Nephron (organoid): ENCODE measurements at regions not wholly inside any gene's neighbourhood (a gene's known extent, or its start where the extent isn't known, plus 50 kb on each side); places are given as distances from the start of the nearest gene placed in this dataset.
"Not testable (repeated sequence)": the region's sequence is repeated elsewhere in the genome, so short reads cannot be mapped to it uniquely, and the experiment has no call there.

ENCODE experiments used
- H3K27ac Mint-ChIP-seq, 3 experiments: 2 replicates each; pipeline ENCODE4 v1.8.0; 2020; ENCODE audit warnings: mixed read lengths in 3 of 3, mild to moderate bottlenecking in 2 of 3, moderate library complexity in 1 of 3
- H3K27me3 Mint-ChIP-seq: 2 replicates; pipeline ENCODE4 v1.8.0; 2021; ENCODE audit warnings: low read depth, mild to moderate bottlenecking, moderate library complexity, mixed read lengths
- H3K36me3 Mint-ChIP-seq: 2 replicates; pipeline ENCODE4 v1.8.0; 2020; ENCODE audit warnings: low read depth, mixed read lengths
- H3K4me1 Mint-ChIP-seq: 2 replicates; pipeline ENCODE4 v1.8.0; 2020; ENCODE audit warnings: mixed read lengths
- H3K4me3 Mint-ChIP-seq, 3 experiments: 2 replicates each; pipeline ENCODE4 v1.8.0; 2020; ENCODE audit warnings: mild to moderate bottlenecking in 3 of 3, mixed read lengths in 3 of 3, moderate library complexity in 2 of 3
- H3K9me3 Mint-ChIP-seq: 2 replicates; pipeline ENCODE4 v1.8.0; 2020; ENCODE audit warnings: mixed read lengths

DNA sequence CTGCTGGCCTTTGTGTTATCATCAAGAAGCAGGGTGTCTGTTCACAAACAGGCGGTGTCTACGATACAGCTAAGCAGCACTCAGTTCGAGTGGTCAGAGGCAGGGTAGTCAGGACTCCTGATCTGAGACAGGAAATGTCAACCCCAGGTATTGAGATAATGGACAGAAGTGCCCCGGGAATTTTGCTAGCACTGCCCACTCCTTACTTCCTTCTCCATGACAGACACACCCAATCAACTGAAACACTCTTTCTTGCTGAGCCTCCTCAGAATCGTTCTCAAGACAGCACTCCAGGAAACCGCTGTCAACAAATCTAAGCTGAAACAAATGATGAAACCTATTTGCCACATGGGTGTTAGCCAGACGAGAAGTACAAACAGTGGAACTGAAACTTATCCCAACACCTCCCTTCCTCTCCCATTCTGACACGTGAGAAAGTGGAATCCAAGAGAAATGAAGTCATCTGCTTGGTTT, 109.3 kb downstream of the GTF2IRD2B start:
- not testable (repeated sequence) for H3K4me3 Mint-ChIP-seq, H3K27ac Mint-ChIP-seq, H3K27me3 Mint-ChIP-seq, H3K36me3 Mint-ChIP-seq, H3K9me3 Mint-ChIP-seq, H3K4me1 Mint-ChIP-seq

DNA sequence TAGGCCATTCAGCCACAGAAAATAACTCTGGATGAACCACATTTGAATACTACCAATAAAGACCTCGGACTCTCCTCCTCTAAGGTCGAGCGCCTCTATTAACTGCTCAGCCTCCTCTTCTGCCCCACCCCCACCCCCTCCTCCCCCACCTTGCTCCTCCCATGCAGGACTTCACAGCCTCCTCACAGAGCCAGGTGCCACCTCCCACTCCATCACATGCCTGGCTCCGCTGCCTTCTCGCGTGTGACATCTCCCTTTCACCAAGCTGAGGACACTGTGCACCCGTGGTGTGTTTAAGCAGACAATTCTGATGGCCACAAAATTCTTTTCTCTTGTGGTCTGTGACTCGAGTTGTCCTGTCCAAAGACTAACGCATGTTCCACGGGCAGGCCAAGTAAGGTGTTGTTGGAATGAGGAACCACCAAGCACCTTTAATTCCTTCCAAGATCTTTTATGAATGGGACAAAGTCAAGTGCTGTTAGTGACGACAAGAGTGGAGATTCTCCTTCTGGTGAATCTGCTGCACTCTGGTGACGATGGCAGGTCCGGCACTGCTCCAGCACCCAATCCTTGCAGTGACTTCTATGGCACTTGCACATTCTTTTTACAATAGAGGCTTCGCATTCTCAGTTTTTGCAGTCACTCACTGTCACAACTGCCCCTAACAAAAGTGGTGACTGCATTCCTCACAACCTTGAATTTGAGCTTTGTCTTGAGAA, 113.1 kb downstream of the GTF2IRD2B start:
- H3K4me1 Mint-ChIP-seq, H3K9me3 Mint-ChIP-seq, H3K27ac Mint-ChIP-seq, H3K4me3 Mint-ChIP-seq, H3K36me3 Mint-ChIP-seq, H3K27me3 Mint-ChIP-seq: not testable (repeated sequence)

DNA sequence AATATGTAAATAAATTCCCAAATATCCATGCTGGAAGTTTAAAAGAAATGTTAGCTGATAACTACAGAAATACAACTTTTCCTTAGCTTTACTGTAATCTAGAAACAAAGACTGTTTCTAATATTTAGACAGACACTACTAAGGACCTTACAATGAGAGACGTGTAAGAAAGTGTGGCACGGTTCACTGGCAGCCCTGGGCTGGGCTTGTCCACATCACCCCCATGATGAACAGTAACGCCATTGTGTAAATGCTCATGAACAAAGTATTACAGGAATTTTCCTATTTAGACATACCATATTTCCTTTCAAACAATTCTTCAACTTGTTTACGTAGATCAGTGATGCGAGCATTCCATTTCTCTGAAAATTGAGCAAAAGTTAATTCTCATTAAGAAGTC, 123.1 kb downstream of the GTF2IRD2B start:
- not testable (repeated sequence) for H3K9me3 Mint-ChIP-seq, H3K27ac Mint-ChIP-seq

DNA sequence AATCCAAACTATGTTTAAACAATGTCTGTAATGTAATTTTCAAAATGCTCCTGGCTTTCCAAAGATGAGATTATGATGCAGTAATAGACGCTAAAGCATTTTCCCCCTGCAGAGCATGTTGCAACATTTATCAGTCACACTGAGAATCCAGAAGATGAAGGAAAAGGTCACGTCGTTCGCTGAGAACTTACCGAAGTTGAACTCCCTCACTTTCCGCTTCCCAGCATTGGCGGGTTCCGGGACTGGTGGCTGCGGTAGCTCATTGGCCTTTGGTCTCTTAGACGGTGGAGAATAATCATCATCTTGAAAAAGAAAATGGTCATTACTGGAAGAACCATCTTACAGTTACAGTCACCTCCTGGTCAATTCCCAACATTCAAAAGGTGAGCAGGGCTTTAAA, 124.6 kb downstream of the GTF2IRD2B start:
- not testable (repeated sequence) for H3K27me3 Mint-ChIP-seq, H3K9me3 Mint-ChIP-seq, H3K27ac Mint-ChIP-seq, H3K4me3 Mint-ChIP-seq, H3K36me3 Mint-ChIP-seq, H3K4me1 Mint-ChIP-seq

More for the DNA sequence above, 123.1 kb downstream of the GTF2IRD2B start:
- not testable (repeated sequence) for H3K4me3 Mint-ChIP-seq, H3K27me3 Mint-ChIP-seq, H3K36me3 Mint-ChIP-seq, H3K4me1 Mint-ChIP-seq

DNA sequence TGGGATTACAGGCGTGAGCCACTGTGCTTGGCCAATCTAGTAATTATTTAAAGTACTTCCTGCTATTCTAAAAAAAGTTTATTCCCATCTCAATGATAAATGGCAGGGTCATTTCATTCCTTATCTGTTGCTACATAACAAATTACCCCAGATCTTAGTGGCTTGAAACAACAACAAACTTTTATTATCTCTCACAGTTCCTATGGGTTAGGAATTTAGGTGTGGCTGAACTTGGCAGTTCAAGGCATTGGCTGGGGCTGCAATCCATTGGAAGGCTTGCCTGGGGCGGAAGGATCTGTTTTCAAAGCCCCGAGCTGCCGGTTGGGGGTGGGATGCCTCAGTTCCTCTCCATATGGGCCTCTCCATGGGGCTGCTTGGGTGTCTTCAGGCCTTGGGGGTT, 133.7 kb downstream of the GTF2IRD2B start:
- H3K9me3 Mint-ChIP-seq, H3K27me3 Mint-ChIP-seq, H3K4me3 Mint-ChIP-seq, H3K27ac Mint-ChIP-seq, H3K4me1 Mint-ChIP-seq, H3K36me3 Mint-ChIP-seq: not testable (repeated sequence)

DNA sequence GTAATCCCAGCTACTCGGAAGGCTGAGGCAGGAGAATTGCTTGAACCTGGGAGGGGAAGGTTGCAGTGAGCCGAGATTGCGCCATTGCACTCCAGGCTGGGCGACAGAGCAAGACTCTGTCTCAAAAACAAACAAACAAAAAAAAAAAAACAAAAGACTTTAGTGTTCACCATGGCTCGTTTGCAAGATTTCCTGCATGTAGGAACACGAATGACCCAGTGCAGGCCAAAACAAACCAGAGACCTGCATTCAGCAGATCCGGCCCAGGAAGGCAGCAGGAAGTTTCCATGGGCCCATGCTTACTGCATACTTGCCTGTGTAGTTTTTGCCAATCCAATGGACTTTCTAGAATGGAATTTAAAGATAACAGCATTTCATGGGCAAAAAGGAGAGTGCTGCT, 137.2 kb downstream of the GTF2IRD2B start:
- H3K27ac Mint-ChIP-seq, H3K9me3 Mint-ChIP-seq, H3K4me1 Mint-ChIP-seq, H3K36me3 Mint-ChIP-seq, H3K4me3 Mint-ChIP-seq, H3K27me3 Mint-ChIP-seq: not testable (repeated sequence)

DNA sequence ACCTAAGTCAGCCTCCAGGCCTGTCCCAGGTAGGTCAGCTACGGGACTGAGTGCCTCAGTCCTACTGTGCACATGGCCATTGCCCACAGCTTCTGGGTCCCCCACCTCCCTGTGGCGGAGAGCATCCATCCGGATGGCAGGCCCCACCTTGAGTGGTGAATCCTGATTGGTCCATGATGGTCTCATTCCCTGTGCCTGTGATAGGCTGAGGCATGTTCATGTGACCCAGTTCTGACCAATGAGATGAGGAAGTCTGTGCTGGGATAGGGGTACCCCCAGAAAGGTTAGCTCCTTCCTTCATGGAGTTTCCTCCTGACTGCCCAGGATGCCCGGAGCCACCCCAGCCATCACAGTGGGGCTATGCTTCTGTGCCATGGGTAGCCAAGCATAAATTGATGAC, 138.2 kb downstream of the GTF2IRD2B start:
- not testable (repeated sequence) for H3K9me3 Mint-ChIP-seq, H3K4me3 Mint-ChIP-seq, H3K4me1 Mint-ChIP-seq, H3K27ac Mint-ChIP-seq, H3K27me3 Mint-ChIP-seq, H3K36me3 Mint-ChIP-seq

DNA sequence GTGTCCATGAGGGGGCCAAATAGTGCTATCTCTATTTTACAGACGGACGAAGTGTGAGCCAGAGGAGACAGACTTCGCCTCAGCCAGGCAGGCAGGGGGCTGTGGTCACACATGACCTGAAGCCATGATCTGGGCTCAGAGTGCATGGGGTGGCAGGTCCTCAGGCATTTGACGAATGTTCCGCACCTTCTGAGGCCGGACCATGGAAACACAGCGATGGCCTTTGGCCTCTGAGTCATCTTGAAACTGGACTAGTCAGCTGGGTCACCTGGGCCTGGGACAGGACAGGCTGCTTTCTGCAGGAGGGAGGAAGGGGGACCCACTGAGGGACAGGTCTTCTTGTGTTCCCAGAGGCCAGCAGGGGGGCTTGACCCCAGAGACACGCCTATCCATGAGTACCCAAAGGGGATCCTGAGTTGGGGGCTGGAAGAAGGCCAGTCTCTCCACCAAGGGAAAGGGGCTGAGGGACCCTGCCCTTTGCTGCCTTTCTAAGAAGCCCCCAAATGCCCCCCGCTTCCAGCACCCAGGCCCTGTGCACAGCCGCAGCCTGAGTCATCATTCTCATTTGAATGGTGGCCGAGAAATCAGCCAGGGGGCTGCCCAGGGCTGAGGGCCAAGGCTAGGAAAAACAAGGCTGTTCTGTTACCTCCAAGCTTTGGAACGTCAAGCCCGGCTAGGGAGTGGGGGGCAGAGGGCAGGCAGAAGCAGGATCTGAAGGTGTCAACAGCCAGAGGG, 142.9 kb downstream of the GTF2IRD2B start:
- H3K27me3 Mint-ChIP-seq, H3K9me3 Mint-ChIP-seq, H3K4me3 Mint-ChIP-seq, H3K4me1 Mint-ChIP-seq, H3K27ac Mint-ChIP-seq, H3K36me3 Mint-ChIP-seq: not testable (repeated sequence)

DNA sequence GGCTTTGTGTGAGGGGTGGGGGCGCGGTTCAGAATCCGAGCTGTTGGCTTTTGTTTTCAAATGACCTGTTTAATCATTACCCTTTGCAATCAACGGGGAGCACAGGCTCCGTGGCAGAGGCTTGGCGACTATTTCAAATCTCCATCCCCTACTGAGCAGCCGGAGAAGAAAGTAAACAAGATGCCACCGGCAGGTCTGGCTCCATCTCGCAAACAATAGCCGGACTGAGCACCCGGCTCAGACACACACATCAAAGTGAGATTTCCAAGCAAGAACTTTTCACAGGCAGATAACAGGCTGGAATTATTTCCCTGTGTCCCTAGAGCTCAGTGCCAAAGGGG, 143.4 kb downstream of the GTF2IRD2B start:
- H3K4me1 Mint-ChIP-seq, H3K36me3 Mint-ChIP-seq, H3K9me3 Mint-ChIP-seq, H3K27me3 Mint-ChIP-seq, H3K27ac Mint-ChIP-seq, H3K4me3 Mint-ChIP-seq: not testable (repeated sequence)

DNA sequence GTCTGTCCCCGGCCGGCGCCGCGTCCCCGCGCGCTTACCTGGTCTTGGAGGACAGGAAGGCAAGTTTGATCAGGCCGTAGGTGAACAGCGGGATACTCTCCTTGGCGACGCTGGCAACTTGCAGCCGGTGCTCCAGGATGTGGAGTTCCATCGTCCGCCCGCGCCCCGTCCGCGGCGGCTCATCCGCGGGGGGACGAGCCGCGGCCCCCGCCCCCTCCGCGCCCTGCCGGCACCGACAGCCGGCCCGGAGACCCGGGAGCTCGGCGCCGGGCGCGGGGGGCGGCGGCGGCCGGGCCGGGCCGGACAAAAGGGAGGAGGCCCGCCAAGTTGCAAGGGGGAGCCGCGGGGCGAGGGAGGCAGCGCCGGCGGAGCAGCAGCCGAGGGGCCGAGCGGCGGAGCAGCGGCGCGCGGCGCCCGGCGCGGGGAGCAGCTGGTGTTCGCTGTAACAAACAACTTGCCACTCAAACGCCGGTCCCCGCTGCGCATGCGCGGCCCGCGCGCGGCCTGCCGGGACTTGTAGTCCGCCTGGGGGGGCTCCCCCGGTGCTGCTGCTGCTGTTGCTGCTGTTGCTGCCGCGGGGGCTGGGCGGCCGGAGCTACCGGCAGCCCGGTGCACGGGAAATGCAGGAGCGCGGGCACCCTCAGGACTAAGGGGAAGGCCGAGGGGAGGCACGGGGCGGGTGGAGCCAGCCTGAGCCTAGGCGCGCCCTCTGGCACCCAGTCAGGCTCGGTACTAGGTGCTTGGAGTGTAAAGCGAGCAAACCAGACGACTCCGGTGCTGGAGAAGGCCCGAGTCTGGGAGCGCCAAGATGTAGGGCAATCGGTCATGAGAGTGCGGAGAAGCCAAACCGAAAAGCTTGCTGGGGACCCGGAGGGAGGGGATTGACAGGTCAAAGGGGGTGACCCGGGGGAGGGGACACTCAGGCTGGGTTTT, 145.1 kb downstream of the GTF2IRD2B start:
- H3K27me3 Mint-ChIP-seq, H3K27ac Mint-ChIP-seq, H3K4me1 Mint-ChIP-seq, H3K9me3 Mint-ChIP-seq, H3K36me3 Mint-ChIP-seq: not testable (repeated sequence)
- peak overlapping the region in 2 of 3 experiments; percentile 61 to 67 for H3K4me3 Mint-ChIP-seq

DNA sequence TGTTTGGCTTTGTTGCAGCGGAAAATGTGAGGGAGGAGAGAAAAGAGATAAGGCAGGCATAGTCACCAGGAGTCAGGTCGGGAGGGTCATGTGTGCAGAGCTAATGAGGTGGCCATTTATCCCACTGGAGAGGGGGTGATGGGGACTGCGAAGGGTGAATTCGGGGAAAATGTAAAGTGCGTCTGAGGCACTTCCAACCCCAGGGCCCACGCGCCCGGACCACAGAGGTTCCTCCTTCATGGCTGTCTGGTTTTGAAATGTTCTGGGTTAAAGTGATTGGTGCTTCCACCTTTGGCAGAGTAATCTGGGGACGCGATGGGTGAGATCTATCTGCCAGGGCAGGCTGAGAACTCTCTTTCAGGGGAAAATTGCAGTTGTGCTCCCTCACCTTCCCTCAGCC, 145.9 kb downstream of the GTF2IRD2B start:
- H3K9me3 Mint-ChIP-seq, H3K4me1 Mint-ChIP-seq, H3K4me3 Mint-ChIP-seq, H3K36me3 Mint-ChIP-seq, H3K27ac Mint-ChIP-seq, H3K27me3 Mint-ChIP-seq: not testable (repeated sequence)

DNA sequence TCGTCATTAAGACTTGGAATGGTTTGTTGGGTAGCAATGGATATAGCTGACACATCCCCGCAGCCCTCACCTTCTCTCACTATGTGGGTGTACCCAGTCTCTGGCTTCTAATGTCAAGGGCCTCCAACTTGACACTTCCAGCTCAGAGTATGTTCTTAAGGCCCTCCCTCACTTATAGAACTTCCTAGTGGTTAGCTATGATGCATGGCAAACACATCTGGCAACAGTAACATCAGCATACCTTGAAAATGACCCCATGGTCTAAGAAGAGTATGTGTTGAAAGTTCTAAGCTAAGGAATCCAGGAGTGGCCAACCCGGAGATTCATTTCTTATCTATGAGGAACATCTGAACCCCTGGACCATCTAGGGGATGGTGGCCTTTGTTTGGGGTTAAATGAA, 151.2 kb downstream of the GTF2IRD2B start:
- not testable (repeated sequence) for H3K27me3 Mint-ChIP-seq, H3K9me3 Mint-ChIP-seq, H3K36me3 Mint-ChIP-seq, H3K4me1 Mint-ChIP-seq, H3K4me3 Mint-ChIP-seq, H3K27ac Mint-ChIP-seq

DNA sequence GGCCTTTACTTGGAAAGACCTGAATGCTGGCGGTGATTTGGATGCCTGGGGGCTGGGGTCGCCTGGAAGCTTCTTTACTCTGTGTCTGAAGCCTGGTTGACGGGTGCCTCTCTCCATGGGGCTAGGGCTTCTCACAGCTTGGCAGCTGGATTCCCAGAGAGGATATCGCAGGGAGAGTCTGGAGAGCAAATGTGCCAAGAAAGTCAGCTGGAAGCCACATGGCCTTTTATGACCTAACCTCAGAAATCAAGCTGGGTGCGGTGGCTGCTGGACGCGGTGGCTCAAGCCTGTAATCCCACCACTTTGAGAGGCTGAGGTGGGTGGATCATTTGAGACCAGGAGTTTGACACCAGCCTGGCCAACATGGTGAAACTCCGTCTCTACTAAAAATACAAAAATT, 147.2 kb upstream of the TRIM73 start:
- not testable (repeated sequence) for H3K9me3 Mint-ChIP-seq, H3K27ac Mint-ChIP-seq, H3K27me3 Mint-ChIP-seq, H3K4me3 Mint-ChIP-seq, H3K36me3 Mint-ChIP-seq, H3K4me1 Mint-ChIP-seq

DNA sequence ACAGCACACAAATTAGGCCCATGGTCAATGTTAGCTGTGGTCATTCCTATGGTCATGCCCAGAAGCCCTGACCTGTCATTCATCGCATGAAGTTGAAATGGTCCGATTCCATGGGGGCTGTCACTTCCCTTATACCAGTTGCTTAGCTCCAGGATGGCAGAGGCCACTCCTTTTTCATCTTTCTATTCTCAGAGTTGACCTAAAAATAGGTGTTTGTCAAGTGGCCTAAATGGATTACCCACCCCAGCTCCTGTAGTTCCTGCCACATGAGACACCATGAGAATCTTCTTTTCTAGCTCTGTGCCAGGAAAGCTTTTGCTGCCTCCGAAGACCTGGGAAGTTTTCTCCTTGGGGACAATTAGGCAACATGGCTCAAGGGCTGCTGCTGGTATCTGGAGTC, 141.2 kb upstream of the TRIM73 start:
- H3K9me3 Mint-ChIP-seq, H3K4me3 Mint-ChIP-seq, H3K27ac Mint-ChIP-seq, H3K36me3 Mint-ChIP-seq, H3K27me3 Mint-ChIP-seq, H3K4me1 Mint-ChIP-seq: not testable (repeated sequence)

DNA sequence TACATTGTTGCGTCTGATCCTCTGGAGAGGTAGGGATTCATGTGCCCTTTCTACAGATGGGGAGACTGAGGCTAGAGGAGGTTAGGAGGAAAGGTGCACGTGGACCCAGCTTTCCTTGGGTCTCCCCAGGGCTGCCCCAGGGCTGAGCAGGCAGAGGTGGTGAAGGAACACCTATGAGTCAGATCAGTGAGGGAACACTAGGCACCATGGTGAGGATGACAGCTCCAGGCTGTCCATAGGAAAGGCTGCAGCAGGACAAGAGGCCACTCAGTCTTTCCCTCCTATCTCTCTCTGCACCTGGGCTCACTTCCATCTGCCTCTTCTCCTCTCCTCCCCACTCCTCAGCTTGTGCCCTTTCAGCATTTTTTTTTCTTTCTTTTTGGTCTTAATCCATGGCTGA, 138.0 kb upstream of the TRIM73 start:
- H3K27ac Mint-ChIP-seq, H3K4me3 Mint-ChIP-seq, H3K4me1 Mint-ChIP-seq, H3K27me3 Mint-ChIP-seq, H3K36me3 Mint-ChIP-seq, H3K9me3 Mint-ChIP-seq: not testable (repeated sequence)
